NCI-H460 (cell line): ENCODE measurements at regions not wholly inside any gene's neighbourhood (a gene's known extent, or its start where the extent isn't known, plus 50 kb on each side); places are given as distances from the start of the nearest gene placed in this dataset.
"Not testable (repeated sequence)": the region's sequence is repeated elsewhere in the genome, so short reads cannot be mapped to it uniquely, and the experiment has no call there.

Experiments used
- DNase-seq: peaks from one replicate; pipeline ENCODE4 v3.0.0-alpha.2; 2016; ENCODE audit warnings: low read depth; ENCODE audit errors: extremely low read depth

- no peak for DNase-seq
Measured at GRCh38 chr3:88000853-88001252, 58.0 kb downstream of the CGGBP1 start.

GRCh38 chr3:87997966-87998365 lies 60.8 kb downstream of the CGGBP1 start:
- no peak for DNase-seq

GRCh38 chr3:87997298-87997697 lies 61.5 kb downstream of the CGGBP1 start:
- no peak for DNase-seq

GRCh38 chr3:87996882-87997281 lies 61.9 kb downstream of the CGGBP1 start:
- no peak for DNase-seq

- DNase-seq, result no peak
Measured at GRCh38 chr3:87993566-87993965, 65.2 kb downstream of the CGGBP1 start.

- DNase-seq, result peak; percentile 2
Measured at GRCh38 chr3:87987952-87988351, 70.9 kb downstream of the CGGBP1 start.

GRCh38 chr3:87982421-87982820 lies 76.4 kb downstream of the CGGBP1 start:
- no peak for DNase-seq

GRCh38 chr3:87979527-87979926 lies 79.3 kb downstream of the CGGBP1 start:
- no peak for DNase-seq

GRCh38 chr3:87977765-87978164 lies 81.0 kb downstream of the CGGBP1 start:
- DNase-seq, result no peak

- DNase-seq, result no peak
Measured at GRCh38 chr3:87975716-87976115, 83.1 kb downstream of the CGGBP1 start.

GRCh38 chr3:87973906-87974305 lies 84.9 kb downstream of the CGGBP1 start:
- no peak for DNase-seq

- no peak for DNase-seq
Measured at GRCh38 chr3:87969620-87970019, 89.2 kb downstream of the CGGBP1 start.

- DNase-seq, result no peak
Measured at GRCh38 chr3:87968668-87969067, 90.1 kb downstream of the CGGBP1 start.

GRCh38 chr3:87958289-87958688 lies 100.5 kb downstream of the CGGBP1 start:
- DNase-seq, result no peak

GRCh38 chr3:87957575-87957974 lies 101.2 kb downstream of the CGGBP1 start:
- DNase-seq, result no peak

- DNase-seq, result no peak
Measured at GRCh38 chr3:87949879-87950208, 109.0 kb downstream of the CGGBP1 start.

GRCh38 chr3:87949189-87949878 lies 109.5 kb downstream of the CGGBP1 start:
- DNase-seq, result no peak

GRCh38 chr3:87946007-87946406 lies 112.8 kb downstream of the CGGBP1 start:
- DNase-seq, result not testable (repeated sequence)

GRCh38 chr3:87942256-87942655 lies 116.5 kb downstream of the CGGBP1 start:
- DNase-seq, result not testable (repeated sequence)

GRCh38 chr3:87924485-87924884 lies 134.3 kb downstream of the CGGBP1 start:
- no peak for DNase-seq

GRCh38 chr3:87920549-87920948 lies 138.3 kb downstream of the CGGBP1 start:
- no peak for DNase-seq

- DNase-seq, result no peak
Measured at GRCh38 chr3:87901141-87901540, 157.7 kb downstream of the CGGBP1 start.

- no peak for DNase-seq
Measured at GRCh38 chr3:87900061-87900460, 158.7 kb downstream of the CGGBP1 start.
